HEK293 (cell line): ENCODE measurements at regions not wholly inside any gene's neighbourhood (a gene's known extent, or its start where the extent isn't known, plus 50 kb on each side); places are given as distances from the start of the nearest gene placed in this dataset.

Experiments
- CTCF ChIA-PET: fragments of 350-600 bp; formaldehyde crosslinking; extraction: SDS; loops from one replicate; lab custom pipeline; 2021; ENCODE audit warnings: antibody characterized with exemption; lab: Yijun Ruan, JAX
- POLR2A ChIA-PET: fragments of 300-600 bp; formaldehyde crosslinking; extraction: SDS; loops from one replicate; lab custom pipeline; 2020; ENCODE audit warnings: antibody characterized with exemption, inconsistent platforms; lab: Yijun Ruan, JAX
- H3K27ac ChIP-seq: fragments of 200-500 bp; sonication (Bioruptor generic); 2 replicates; pipeline ENCODE4 v1.5.1; 2014; ENCODE audit warnings: low read depth, low read length, control low read depth, inconsistent platforms; ENCODE audit errors: extremely low read depth
- H3K36me3 ChIP-seq, 2 experiments: fragments of 200-500 bp in 1 of 2; sonication (Bioruptor generic) in 1 of 2; 1 replicate in 1 of 2; 2 replicates in 1 of 2; pipeline ENCODE4 v1.5.1; 2014 to 2017; ENCODE audit warnings: inconsistent platforms in 2 of 2, low read length in 2 of 2; ENCODE audit not compliant: control insufficient read depth in 2 of 2, insufficient read depth in 1 of 2
- H3K4me1 ChIP-seq: fragments of 200-500 bp; sonication (Bioruptor generic); 2 replicates; pipeline ENCODE4 v1.5.1; 2014; ENCODE audit warnings: mild to moderate bottlenecking, low read length, inconsistent platforms; ENCODE audit not compliant: control insufficient read depth, insufficient read depth
- H3K4me3 ChIP-seq: 2 replicates; pipeline ENCODE4 v1.5.1; 2011; ENCODE audit warnings: low read depth, mild to moderate bottlenecking, control low read depth, low read length, moderate library complexity
- H3K9me3 ChIP-seq: fragments of 200-500 bp; sonication (Bioruptor generic); 2 replicates; pipeline ENCODE4 v1.5.1; 2014; ENCODE audit warnings: low read depth, low read length, inconsistent platforms; ENCODE audit not compliant: control insufficient read depth, insufficient read depth
- GLI2 ChIP-seq: fragments of 450-650 bp; formaldehyde crosslinking; IDR thresholded peaks from 2 replicates; pipeline ENCODE4; 2017; ENCODE audit warnings: missing biosample characterization, missing genetic modification characterization, low read depth, borderline replicate concordance
- MEIS1 ChIP-seq: sonication (generic); formaldehyde crosslinking; IDR thresholded peaks from 2 replicates; pipeline ENCODE4 v1.8.1; 2022; ENCODE audit warnings: missing genetic modification reagents, mild to moderate bottlenecking, borderline replicate concordance
- SCRT1 ChIP-seq: fragments of 450-650 bp; formaldehyde crosslinking; IDR thresholded peaks from 2 replicates; pipeline ENCODE4 v1.5.1; 2016; ENCODE audit warnings: missing biosample characterization, missing genetic modification characterization, borderline replicate concordance
- SP7 ChIP-seq: fragments of 450-650 bp; formaldehyde crosslinking; IDR thresholded peaks from 2 replicates; pipeline ENCODE4 v1.5.1; 2016; ENCODE audit warnings: missing biosample characterization, missing genetic modification characterization
- ZBTB21 ChIP-seq: fragments of 450-650 bp; formaldehyde crosslinking; IDR thresholded peaks from 2 replicates; pipeline ENCODE4 v1.5.1; 2017; ENCODE audit warnings: missing biosample characterization, missing genetic modification characterization
- ZBTB8A ChIP-seq: fragments of 450-650 bp; formaldehyde crosslinking; IDR thresholded peaks from 2 replicates; pipeline ENCODE4 v1.5.1; 2016; ENCODE audit warnings: missing biosample characterization, missing genetic modification characterization
- ZNF114 ChIP-seq: fragments of 450-650 bp; formaldehyde crosslinking; IDR thresholded peaks from 2 replicates; pipeline ENCODE4 v1.5.0; 2017; ENCODE audit warnings: missing biosample characterization, missing genetic modification characterization
- ZNF138 ChIP-seq: fragments of 450-650 bp; formaldehyde crosslinking; IDR thresholded peaks from 2 replicates; pipeline ENCODE4 v1.5.1; 2016; ENCODE audit warnings: missing biosample characterization, missing genetic modification characterization, borderline replicate concordance
- ZNF335 ChIP-seq: fragments of 450-650 bp; formaldehyde crosslinking; conservative IDR thresholded peaks from 2 replicates; pipeline ENCODE4 v1.5.1; 2016; ENCODE audit warnings: missing biosample characterization, missing genetic modification characterization
- ZNF394 ChIP-seq: fragments of 450-650 bp; formaldehyde crosslinking; IDR thresholded peaks from 2 replicates; pipeline ENCODE4 v1.5.1; 2016; ENCODE audit warnings: missing biosample characterization, missing genetic modification characterization, mild to moderate bottlenecking, moderate library complexity, borderline replicate concordance
- ZNF549 ChIP-seq: fragments of 450-650 bp; IDR thresholded peaks from 2 replicates; pipeline ENCODE4 v1.5.1; 2018; ENCODE audit warnings: missing biosample characterization, missing genetic modification characterization, mild to moderate bottlenecking, inconsistent platforms, moderate library complexity
- ZNF664 ChIP-seq: fragments of 450-650 bp; formaldehyde crosslinking; IDR thresholded peaks from 2 replicates; pipeline ENCODE4 v1.5.1; 2016; ENCODE audit warnings: missing biosample characterization, missing genetic modification characterization
- ZNF837 ChIP-seq: fragments of 450-650 bp; formaldehyde crosslinking; IDR thresholded peaks from 2 replicates; pipeline ENCODE4 v1.5.1; 2016; ENCODE audit warnings: missing biosample characterization, missing genetic modification characterization
- ZSCAN16 ChIP-seq: fragments of 450-650 bp; formaldehyde crosslinking; IDR thresholded peaks from 2 replicates; pipeline ENCODE4 v1.5.1; 2016; ENCODE audit warnings: missing biosample characterization, missing genetic modification characterization
- TF ChIP-seq, protein P1 (sequence below): fragments of 450-650 bp; formaldehyde crosslinking; IDR thresholded peaks from 2 replicates; pipeline ENCODE4 v1.5.1; 2016; ENCODE audit warnings: missing biosample characterization, missing genetic modification characterization
- TF ChIP-seq, protein P2 (sequence below): fragments of 450-650 bp; formaldehyde crosslinking; IDR thresholded peaks from 2 replicates; pipeline ENCODE4 v1.5.1; 2017; ENCODE audit warnings: missing biosample characterization, missing genetic modification characterization
- TF ChIP-seq, protein P3 (sequence below): fragments of 450-650 bp; formaldehyde crosslinking; IDR thresholded peaks from 2 replicates; pipeline ENCODE4 v1.5.1; 2017; ENCODE audit warnings: missing biosample characterization, missing genetic modification characterization
- TF ChIP-seq, protein P4 (sequence below): fragments of 450-650 bp; formaldehyde crosslinking; IDR thresholded peaks from 2 replicates; pipeline ENCODE4 v1.5.1; 2016; ENCODE audit warnings: missing biosample characterization, missing genetic modification characterization
- TF ChIP-seq, protein P5 (sequence below): IDR thresholded peaks from 2 replicates; pipeline ENCODE4 v1.6.1; 2011; ENCODE audit warnings: mild to moderate bottlenecking, low read depth, low read length, borderline replicate concordance

DNA sequence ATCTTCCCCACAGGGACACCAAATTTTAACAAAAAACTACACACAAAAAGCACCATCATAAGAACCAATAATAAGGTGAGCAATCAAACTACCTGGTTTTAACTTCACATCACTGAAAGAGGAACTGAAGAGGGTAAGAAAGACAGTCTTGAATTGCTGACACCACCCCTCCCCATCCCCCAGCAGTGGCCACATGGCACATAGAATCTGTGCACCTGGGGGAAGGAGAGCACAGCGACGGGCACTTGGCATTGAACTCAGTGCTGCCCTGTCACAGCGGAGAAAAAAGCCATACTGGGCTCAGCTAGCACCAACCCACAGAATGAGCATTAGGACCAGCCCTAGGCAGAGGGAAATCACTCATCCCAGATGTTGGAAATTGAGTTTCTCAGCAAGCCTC, 640.0 kb upstream of the ADGRL2 start (continued):
- TF ChIP-seq ZNF335 (tag by site-specific recombination) = no peak
- TF ChIP-seq, all 188 proteins: peak for 0

DNA sequence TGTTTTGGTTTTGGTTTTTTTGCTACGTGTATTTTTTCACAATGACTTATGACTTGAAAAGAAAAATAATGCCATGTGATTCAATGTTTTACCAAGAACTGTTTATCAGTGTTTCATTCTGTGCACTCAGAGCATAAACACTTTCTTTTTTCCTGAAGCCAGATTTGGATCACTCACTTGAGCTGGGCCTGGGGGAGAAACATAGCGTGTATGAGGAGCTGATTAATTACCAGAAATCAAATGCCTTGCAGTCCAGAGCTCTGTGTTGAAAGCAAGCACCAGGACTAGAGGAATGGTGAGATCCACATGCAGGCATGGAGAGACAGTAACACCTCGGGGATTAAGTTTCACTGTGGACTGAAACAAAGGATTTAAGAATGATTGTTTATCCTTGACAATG, 642.1 kb upstream of the ADGRL2 start:
- CTCF ChIA-PET = no interaction called here
- Histone ChIP-seq H3K9me3 (no peaks in the 10 kb centered on the region), H3K27ac (no peak overlapping the region), H3K4me1 (peaks cover 4% of the 10 kb centered on the region; the same call in 1 of the 2 replicates), H3K4me3 (no peak overlapping the region), H3K36me3 (no peaks in the 10 kb centered on the region)
- TF ChIP-seq ZBTB8A (tag by site-specific recombination) (no peak), ZNF138 (tag by site-specific recombination) (no peak), ZNF837 (tag by site-specific recombination) (no peak), ZBTB21 (tag by site-specific recombination) (no peak), ZNF114 (no peak), GLI2 (tag by site-specific recombination) (no peak), MEIS1 (no peak), ZNF549 (tag by site-specific recombination) (no peak), ZNF664 (tag by site-specific recombination) (no peak), SCRT1 (tag by site-specific recombination) (no peak)
- TF ChIP-seq, protein P1, sequence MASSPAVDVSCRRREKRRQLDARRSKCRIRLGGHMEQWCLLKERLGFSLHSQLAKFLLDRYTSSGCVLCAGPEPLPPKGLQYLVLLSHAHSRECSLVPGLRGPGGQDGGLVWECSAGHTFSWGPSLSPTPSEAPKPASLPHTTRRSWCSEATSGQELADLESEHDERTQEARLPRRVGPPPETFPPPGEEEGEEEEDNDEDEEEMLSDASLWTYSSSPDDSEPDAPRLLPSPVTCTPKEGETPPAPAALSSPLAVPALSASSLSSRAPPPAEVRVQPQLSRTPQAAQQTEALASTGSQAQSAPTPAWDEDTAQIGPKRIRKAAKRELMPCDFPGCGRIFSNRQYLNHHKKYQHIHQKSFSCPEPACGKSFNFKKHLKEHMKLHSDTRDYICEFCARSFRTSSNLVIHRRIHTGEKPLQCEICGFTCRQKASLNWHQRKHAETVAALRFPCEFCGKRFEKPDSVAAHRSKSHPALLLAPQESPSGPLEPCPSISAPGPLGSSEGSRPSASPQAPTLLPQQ = no peak
- TF ChIP-seq, protein P2, sequence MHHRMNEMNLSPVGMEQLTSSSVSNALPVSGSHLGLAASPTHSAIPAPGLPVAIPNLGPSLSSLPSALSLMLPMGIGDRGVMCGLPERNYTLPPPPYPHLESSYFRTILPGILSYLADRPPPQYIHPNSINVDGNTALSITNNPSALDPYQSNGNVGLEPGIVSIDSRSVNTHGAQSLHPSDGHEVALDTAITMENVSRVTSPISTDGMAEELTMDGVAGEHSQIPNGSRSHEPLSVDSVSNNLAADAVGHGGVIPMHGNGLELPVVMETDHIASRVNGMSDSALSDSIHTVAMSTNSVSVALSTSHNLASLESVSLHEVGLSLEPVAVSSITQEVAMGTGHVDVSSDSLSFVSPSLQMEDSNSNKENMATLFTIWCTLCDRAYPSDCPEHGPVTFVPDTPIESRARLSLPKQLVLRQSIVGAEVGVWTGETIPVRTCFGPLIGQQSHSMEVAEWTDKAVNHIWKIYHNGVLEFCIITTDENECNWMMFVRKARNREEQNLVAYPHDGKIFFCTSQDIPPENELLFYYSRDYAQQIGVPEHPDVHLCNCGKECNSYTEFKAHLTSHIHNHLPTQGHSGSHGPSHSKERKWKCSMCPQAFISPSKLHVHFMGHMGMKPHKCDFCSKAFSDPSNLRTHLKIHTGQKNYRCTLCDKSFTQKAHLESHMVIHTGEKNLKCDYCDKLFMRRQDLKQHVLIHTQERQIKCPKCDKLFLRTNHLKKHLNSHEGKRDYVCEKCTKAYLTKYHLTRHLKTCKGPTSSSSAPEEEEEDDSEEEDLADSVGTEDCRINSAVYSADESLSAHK = no peak
- TF ChIP-seq, protein P3, sequence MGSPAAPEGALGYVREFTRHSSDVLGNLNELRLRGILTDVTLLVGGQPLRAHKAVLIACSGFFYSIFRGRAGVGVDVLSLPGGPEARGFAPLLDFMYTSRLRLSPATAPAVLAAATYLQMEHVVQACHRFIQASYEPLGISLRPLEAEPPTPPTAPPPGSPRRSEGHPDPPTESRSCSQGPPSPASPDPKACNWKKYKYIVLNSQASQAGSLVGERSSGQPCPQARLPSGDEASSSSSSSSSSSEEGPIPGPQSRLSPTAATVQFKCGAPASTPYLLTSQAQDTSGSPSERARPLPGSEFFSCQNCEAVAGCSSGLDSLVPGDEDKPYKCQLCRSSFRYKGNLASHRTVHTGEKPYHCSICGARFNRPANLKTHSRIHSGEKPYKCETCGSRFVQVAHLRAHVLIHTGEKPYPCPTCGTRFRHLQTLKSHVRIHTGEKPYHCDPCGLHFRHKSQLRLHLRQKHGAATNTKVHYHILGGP (tag by site-specific recombination) = no peak
- TF ChIP-seq, protein P4, sequence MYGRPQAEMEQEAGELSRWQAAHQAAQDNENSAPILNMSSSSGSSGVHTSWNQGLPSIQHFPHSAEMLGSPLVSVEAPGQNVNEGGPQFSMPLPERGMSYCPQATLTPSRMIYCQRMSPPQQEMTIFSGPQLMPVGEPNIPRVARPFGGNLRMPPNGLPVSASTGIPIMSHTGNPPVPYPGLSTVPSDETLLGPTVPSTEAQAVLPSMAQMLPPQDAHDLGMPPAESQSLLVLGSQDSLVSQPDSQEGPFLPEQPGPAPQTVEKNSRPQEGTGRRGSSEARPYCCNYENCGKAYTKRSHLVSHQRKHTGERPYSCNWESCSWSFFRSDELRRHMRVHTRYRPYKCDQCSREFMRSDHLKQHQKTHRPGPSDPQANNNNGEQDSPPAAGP (tag by site-specific recombination) = no peak
- TF ChIP-seq, protein P5, sequence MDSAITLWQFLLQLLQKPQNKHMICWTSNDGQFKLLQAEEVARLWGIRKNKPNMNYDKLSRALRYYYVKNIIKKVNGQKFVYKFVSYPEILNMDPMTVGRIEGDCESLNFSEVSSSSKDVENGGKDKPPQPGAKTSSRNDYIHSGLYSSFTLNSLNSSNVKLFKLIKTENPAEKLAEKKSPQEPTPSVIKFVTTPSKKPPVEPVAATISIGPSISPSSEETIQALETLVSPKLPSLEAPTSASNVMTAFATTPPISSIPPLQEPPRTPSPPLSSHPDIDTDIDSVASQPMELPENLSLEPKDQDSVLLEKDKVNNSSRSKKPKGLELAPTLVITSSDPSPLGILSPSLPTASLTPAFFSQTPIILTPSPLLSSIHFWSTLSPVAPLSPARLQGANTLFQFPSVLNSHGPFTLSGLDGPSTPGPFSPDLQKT = no peak
- POLR2A ChIA-PET = no interaction called here

DNA sequence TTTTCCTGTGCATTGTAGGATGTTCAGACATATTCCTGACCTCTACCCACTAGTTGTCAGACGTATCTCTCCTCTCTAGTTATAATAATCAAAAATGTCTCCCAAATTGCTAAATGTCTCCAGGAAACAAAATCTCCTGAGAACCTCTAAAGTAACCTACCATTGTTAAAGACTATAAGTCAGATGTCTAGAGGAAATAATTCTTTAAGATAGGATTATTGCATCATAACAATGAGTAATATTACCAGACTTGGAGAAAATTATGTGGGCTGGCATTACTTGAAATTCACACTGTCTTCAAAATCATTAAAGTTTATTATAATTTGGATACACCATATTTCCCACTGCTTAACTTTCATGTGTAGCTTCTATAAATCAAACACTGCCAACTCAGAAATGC, 643.0 kb upstream of the ADGRL2 start:
- Histone ChIP-seq H3K9me3 (no peaks in the 10 kb centered on the region), H3K4me1 (peaks cover 4% of the 10 kb centered on the region; the same call in 1 of the 2 replicates)
- no peak for TF ChIP-seq ZNF394 (tag by site-specific recombination)
- no peak for TF ChIP-seq ZNF549 (tag by site-specific recombination)
- TF ChIP-seq SP7 (tag by site-specific recombination) = no peak
- TF ChIP-seq ZSCAN16 (tag by site-specific recombination) = no peak
- TF ChIP-seq ZNF837 (tag by site-specific recombination) = no peak
- TF ChIP-seq, all 188 proteins: peak for 0
- no peaks in the 10 kb centered on the region for H3K36me3 ChIP-seq
- H3K27ac ChIP-seq = no peak overlapping the region
- ChIA-PET CTCF (no interaction called here), POLR2A (no interaction called here)
- H3K4me3 ChIP-seq = no peak overlapping the region
